ENCODE measurements at regions not wholly inside any gene's neighbourhood (a gene's known extent, or its start where the extent isn't known, plus 50 kb on each side); places are given as distances from the start of the nearest gene placed in this dataset.

DNA sequence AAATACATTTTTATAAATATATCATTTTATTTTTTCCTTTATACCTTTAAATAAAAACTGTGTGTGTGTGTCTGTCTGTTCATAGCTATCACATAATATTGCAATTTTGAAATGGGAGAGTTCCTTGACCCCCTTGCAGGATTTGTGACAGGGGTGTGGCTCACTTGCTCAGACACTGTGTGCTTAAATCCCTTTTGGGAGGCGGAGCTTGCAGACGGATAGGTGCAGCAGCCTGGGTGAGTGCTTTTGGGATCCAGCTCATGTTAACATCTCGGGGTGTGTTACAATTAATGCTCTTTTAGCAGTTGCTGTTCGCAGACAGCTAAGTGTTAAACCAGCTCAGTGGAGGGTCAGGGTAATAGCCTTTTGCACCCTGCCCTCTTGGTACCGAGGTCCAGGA lies 459.8 kb downstream of the IPMK start:
- TF ChIP-seq, protein P1, sequence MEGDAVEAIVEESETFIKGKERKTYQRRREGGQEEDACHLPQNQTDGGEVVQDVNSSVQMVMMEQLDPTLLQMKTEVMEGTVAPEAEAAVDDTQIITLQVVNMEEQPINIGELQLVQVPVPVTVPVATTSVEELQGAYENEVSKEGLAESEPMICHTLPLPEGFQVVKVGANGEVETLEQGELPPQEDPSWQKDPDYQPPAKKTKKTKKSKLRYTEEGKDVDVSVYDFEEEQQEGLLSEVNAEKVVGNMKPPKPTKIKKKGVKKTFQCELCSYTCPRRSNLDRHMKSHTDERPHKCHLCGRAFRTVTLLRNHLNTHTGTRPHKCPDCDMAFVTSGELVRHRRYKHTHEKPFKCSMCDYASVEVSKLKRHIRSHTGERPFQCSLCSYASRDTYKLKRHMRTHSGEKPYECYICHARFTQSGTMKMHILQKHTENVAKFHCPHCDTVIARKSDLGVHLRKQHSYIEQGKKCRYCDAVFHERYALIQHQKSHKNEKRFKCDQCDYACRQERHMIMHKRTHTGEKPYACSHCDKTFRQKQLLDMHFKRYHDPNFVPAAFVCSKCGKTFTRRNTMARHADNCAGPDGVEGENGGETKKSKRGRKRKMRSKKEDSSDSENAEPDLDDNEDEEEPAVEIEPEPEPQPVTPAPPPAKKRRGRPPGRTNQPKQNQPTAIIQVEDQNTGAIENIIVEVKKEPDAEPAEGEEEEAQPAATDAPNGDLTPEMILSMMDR (IDR thresholded peaks at IDR 0.05), result no peak
- TF ChIP-seq ZFX (IDR thresholded peaks at IDR 0.05; ENCODE audit: borderline replicate concordance), result no peak

All from 22Rv1 (cell line).